HEK293 (cell line): ENCODE measurements at regions not wholly inside any gene's neighbourhood (a gene's known extent, or its start where the extent isn't known, plus 50 kb on each side); places are given as distances from the start of the nearest gene placed in this dataset.

Experiments used
- CTCF ChIA-PET: fragments of 350-600 bp; formaldehyde crosslinking; extraction: SDS; loops from one replicate; lab custom pipeline; 2021; ENCODE audit warnings: antibody characterized with exemption; lab: Yijun Ruan, JAX
- POLR2A ChIA-PET: fragments of 300-600 bp; formaldehyde crosslinking; extraction: SDS; loops from one replicate; lab custom pipeline; 2020; ENCODE audit warnings: antibody characterized with exemption, inconsistent platforms; lab: Yijun Ruan, JAX
- H3K27ac ChIP-seq: fragments of 200-500 bp; sonication (Bioruptor generic); 2 replicates; pipeline ENCODE4 v1.5.1; 2014; ENCODE audit warnings: low read depth, low read length, control low read depth, inconsistent platforms; ENCODE audit errors: extremely low read depth
- H3K36me3 ChIP-seq, 2 experiments: fragments of 200-500 bp in 1 of 2; sonication (Bioruptor generic) in 1 of 2; 1 replicate in 1 of 2; 2 replicates in 1 of 2; pipeline ENCODE4 v1.5.1; 2014 to 2017; ENCODE audit warnings: inconsistent platforms in 2 of 2, low read length in 2 of 2; ENCODE audit not compliant: control insufficient read depth in 2 of 2, insufficient read depth in 1 of 2
- H3K4me1 ChIP-seq: fragments of 200-500 bp; sonication (Bioruptor generic); 2 replicates; pipeline ENCODE4 v1.5.1; 2014; ENCODE audit warnings: mild to moderate bottlenecking, low read length, inconsistent platforms; ENCODE audit not compliant: control insufficient read depth, insufficient read depth
- H3K4me3 ChIP-seq: 2 replicates; pipeline ENCODE4 v1.5.1; 2011; ENCODE audit warnings: low read depth, mild to moderate bottlenecking, control low read depth, low read length, moderate library complexity
- H3K9me3 ChIP-seq: fragments of 200-500 bp; sonication (Bioruptor generic); 2 replicates; pipeline ENCODE4 v1.5.1; 2014; ENCODE audit warnings: low read depth, low read length, inconsistent platforms; ENCODE audit not compliant: control insufficient read depth, insufficient read depth
- HIC1 ChIP-seq: fragments of 450-650 bp; formaldehyde crosslinking; IDR thresholded peaks from 2 replicates; pipeline ENCODE4 v1.5.1; 2016; ENCODE audit warnings: missing biosample characterization, missing genetic modification characterization
- KLF17 ChIP-seq: fragments of 450-650 bp; formaldehyde crosslinking; IDR thresholded peaks from 2 replicates; pipeline ENCODE4 v1.5.1; 2016; ENCODE audit warnings: missing biosample characterization, missing genetic modification characterization
- KLF9 ChIP-seq: fragments of 450-650 bp; formaldehyde crosslinking; IDR thresholded peaks from 2 replicates; pipeline ENCODE4 v1.5.1; 2016; ENCODE audit warnings: missing biosample characterization, missing genetic modification characterization, low read depth
- ZBTB11 ChIP-seq: fragments of 450-650 bp; formaldehyde crosslinking; conservative IDR thresholded peaks from 2 replicates; pipeline ENCODE4 v1.5.1; 2016; ENCODE audit warnings: low read depth, missing biosample characterization, missing genetic modification characterization
- ZBTB44 ChIP-seq: fragments of 450-650 bp; IDR thresholded peaks from 2 replicates; pipeline ENCODE4 v1.5.1; 2018; ENCODE audit warnings: missing biosample characterization, mild to moderate bottlenecking, missing genetic modification characterization
- ZNF114 ChIP-seq: fragments of 450-650 bp; formaldehyde crosslinking; IDR thresholded peaks from 2 replicates; pipeline ENCODE4 v1.5.0; 2017; ENCODE audit warnings: missing biosample characterization, missing genetic modification characterization
- ZNF221 ChIP-seq: fragments of 450-650 bp; formaldehyde crosslinking; IDR thresholded peaks from 2 replicates; pipeline ENCODE4 v1.5.1; 2017; ENCODE audit warnings: missing biosample characterization, missing genetic modification characterization, borderline replicate concordance
- ZNF341 ChIP-seq: fragments of 450-650 bp; formaldehyde crosslinking; IDR thresholded peaks from 2 replicates; pipeline ENCODE4; 2016; ENCODE audit warnings: low read depth, missing biosample characterization, missing genetic modification characterization
- ZNF501 ChIP-seq: fragments of 450-650 bp; formaldehyde crosslinking; IDR thresholded peaks from 2 replicates; pipeline ENCODE4 v1.5.1; 2016; ENCODE audit warnings: missing biosample characterization, missing genetic modification characterization
- ZNF629 ChIP-seq: fragments of 450-650 bp; formaldehyde crosslinking; IDR thresholded peaks from 2 replicates; pipeline ENCODE4 v1.5.1; 2017; ENCODE audit warnings: missing biosample characterization, missing genetic modification characterization
- ZNF658 ChIP-seq: fragments of 450-650 bp; formaldehyde crosslinking; IDR thresholded peaks from 2 replicates; pipeline ENCODE4; 2016; ENCODE audit warnings: missing biosample characterization, missing genetic modification characterization
- ZNF768 ChIP-seq: fragments of 450-650 bp; formaldehyde crosslinking; IDR thresholded peaks from 2 replicates; pipeline ENCODE4 v1.5.1; 2018; ENCODE audit warnings: missing biosample characterization, mild to moderate bottlenecking, missing genetic modification characterization
- TF ChIP-seq, protein P1 (sequence below): fragments of 450-650 bp; formaldehyde crosslinking; IDR thresholded peaks from 2 replicates; pipeline ENCODE4 v1.5.1; 2016; ENCODE audit warnings: missing biosample characterization, missing genetic modification characterization, borderline replicate concordance
- TF ChIP-seq, protein P2 (sequence below): fragments of 450-650 bp; formaldehyde crosslinking; IDR thresholded peaks from 2 replicates; pipeline ENCODE4 v1.5.1; 2016; ENCODE audit warnings: missing biosample characterization, missing genetic modification characterization
- TF ChIP-seq, protein P3 (sequence below): IDR thresholded peaks from 2 replicates; pipeline ENCODE4 v1.6.1; 2011; ENCODE audit warnings: mild to moderate bottlenecking, low read depth, low read length, borderline replicate concordance

DNA sequence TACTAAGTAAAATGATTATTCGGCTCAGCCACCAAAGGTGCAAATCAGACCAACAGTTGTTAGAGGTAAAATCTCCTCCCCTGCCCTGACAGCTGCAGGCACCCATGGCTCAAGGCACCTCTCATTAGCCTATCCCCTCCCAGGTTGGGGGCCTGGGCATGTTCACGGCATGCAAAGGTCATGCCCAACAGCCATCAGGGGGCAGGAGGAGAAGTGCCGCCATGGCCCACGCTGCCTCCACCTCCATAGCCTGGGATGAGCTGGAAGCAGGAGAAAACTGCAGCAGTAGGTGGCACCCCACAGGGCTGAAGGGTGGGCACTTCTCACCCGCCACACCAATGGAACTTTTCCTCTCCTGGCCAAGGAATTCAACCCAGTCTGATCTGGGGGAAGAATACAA is 146.4 kb upstream of the COX10 start (continued):
- TF ChIP-seq HIC1 (no peak), ZBTB44 (tag by site-specific recombination) (no peak), ZNF221 (tag by site-specific recombination) (no peak), ZNF658 (tag by site-specific recombination) (no peak), KLF17 (tag by site-specific recombination) (no peak)
- TF ChIP-seq, protein P1, sequence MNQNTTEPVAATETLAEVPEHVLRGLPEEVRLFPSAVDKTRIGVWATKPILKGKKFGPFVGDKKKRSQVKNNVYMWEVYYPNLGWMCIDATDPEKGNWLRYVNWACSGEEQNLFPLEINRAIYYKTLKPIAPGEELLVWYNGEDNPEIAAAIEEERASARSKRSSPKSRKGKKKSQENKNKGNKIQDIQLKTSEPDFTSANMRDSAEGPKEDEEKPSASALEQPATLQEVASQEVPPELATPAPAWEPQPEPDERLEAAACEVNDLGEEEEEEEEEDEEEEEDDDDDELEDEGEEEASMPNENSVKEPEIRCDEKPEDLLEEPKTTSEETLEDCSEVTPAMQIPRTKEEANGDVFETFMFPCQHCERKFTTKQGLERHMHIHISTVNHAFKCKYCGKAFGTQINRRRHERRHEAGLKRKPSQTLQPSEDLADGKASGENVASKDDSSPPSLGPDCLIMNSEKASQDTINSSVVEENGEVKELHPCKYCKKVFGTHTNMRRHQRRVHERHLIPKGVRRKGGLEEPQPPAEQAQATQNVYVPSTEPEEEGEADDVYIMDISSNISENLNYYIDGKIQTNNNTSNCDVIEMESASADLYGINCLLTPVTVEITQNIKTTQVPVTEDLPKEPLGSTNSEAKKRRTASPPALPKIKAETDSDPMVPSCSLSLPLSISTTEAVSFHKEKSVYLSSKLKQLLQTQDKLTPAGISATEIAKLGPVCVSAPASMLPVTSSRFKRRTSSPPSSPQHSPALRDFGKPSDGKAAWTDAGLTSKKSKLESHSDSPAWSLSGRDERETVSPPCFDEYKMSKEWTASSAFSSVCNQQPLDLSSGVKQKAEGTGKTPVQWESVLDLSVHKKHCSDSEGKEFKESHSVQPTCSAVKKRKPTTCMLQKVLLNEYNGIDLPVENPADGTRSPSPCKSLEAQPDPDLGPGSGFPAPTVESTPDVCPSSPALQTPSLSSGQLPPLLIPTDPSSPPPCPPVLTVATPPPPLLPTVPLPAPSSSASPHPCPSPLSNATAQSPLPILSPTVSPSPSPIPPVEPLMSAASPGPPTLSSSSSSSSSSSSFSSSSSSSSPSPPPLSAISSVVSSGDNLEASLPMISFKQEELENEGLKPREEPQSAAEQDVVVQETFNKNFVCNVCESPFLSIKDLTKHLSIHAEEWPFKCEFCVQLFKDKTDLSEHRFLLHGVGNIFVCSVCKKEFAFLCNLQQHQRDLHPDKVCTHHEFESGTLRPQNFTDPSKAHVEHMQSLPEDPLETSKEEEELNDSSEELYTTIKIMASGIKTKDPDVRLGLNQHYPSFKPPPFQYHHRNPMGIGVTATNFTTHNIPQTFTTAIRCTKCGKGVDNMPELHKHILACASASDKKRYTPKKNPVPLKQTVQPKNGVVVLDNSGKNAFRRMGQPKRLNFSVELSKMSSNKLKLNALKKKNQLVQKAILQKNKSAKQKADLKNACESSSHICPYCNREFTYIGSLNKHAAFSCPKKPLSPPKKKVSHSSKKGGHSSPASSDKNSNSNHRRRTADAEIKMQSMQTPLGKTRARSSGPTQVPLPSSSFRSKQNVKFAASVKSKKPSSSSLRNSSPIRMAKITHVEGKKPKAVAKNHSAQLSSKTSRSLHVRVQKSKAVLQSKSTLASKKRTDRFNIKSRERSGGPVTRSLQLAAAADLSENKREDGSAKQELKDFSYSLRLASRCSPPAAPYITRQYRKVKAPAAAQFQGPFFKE, result no peak

- H3K27ac ChIP-seq, result no peak overlapping the region
- H3K9me3 ChIP-seq, result no peaks in the 10 kb centered on the region
- POLR2A ChIA-PET, result no interaction called here
- CTCF ChIA-PET, result no interaction called here
- no peak for TF ChIP-seq ZNF768 (tag by site-specific recombination)
- TF ChIP-seq ZNF341 (tag by site-specific recombination), result no peak
- TF ChIP-seq ZBTB11 (tag by site-specific recombination), result no peak
- no peak for TF ChIP-seq ZNF114 (tag by site-specific recombination)
- TF ChIP-seq ZNF629 (tag by site-specific recombination), result no peak
- TF ChIP-seq KLF9, result no peak
- TF ChIP-seq ZNF501 (tag by site-specific recombination), result no peak
- TF ChIP-seq, protein P2, sequence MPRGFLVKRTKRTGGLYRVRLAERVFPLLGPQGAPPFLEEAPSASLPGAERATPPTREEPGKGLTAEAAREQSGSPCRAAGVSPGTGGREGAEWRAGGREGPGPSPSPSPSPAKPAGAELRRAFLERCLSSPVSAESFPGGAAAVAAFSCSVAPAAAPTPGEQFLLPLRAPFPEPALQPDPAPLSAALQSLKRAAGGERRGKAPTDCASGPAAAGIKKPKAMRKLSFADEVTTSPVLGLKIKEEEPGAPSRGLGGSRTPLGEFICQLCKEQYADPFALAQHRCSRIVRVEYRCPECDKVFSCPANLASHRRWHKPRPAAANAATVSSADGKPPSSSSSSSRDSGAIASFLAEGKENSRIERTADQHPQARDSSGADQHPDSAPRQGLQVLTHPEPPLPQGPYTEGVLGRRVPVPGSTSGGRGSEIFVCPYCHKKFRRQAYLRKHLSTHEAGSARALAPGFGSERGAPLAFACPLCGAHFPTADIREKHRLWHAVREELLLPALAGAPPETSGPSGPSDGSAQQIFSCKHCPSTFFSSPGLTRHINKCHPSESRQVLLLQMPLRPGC (tag by site-specific recombination), result no peak
- TF ChIP-seq, protein P3, sequence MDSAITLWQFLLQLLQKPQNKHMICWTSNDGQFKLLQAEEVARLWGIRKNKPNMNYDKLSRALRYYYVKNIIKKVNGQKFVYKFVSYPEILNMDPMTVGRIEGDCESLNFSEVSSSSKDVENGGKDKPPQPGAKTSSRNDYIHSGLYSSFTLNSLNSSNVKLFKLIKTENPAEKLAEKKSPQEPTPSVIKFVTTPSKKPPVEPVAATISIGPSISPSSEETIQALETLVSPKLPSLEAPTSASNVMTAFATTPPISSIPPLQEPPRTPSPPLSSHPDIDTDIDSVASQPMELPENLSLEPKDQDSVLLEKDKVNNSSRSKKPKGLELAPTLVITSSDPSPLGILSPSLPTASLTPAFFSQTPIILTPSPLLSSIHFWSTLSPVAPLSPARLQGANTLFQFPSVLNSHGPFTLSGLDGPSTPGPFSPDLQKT, result no peak
- no peak overlapping the region for H3K4me3 ChIP-seq
- H3K4me1 ChIP-seq, result no peaks in the 10 kb centered on the region
- no peaks in the 10 kb centered on the region for H3K36me3 ChIP-seq
These were observed 143.7 kb upstream of the COX10 start for GRCh38 chr17:13925579-13925978.
